ENCODE measurements at regions not wholly inside any gene's neighbourhood (a gene's known extent, or its start where the extent isn't known, plus 50 kb on each side); places are given as distances from the start of the nearest gene placed in this dataset.

GRCh38 chr20:57857969-57858368 is 148.2 kb upstream of the PMEPA1 start:
- TF ChIP-seq EZH2phosphoT487 (IDR thresholded peaks at IDR 0.05; ENCODE audit: low read depth) (no peak), CTCF (IDR thresholded peaks at IDR 0.05; ENCODE audit: low read depth, low read length) (no peak)
